ENCODE measurements at regions not wholly inside any gene's neighbourhood (a gene's known extent, or its start where the extent isn't known, plus 50 kb on each side); places are given as distances from the start of the nearest gene placed in this dataset.

DNA sequence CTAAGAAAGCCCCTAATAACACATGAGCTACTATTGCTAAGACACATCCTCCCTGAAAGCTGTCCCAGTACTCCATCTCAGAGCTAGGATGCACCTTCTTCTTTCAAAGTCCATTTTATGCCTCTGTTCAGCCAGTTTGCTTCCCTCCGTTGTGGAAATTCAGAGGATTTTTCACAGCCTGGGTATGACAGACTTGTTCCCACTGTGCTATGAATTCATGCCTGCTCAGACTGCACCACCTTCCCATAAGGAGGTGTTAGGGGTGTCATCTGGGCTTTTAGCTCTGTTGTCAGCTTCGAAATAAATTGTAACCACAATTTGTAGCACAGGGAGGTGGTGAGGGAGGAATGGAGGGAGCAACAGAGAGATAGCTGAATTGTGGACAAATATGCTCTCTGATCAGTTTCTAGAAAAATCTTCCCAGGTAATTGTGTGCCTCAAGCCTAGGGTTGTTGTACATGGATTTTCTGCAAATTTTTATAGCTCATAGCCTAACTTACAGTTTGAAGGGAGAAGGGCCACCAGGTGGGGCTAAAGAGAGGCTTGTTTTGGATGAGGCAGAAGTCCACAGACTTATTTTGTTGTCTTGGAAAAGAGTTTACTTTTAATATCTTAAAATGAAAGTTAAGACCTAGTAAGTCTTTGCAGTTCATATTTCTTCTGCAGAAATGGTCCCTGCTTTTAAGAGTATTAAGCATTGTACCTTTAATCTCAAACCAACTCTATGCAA, 462.0 kb downstream of the PDCD6IP start:
- no peak for DNase-seq

- DNase-seq, result no peak
These were observed 462.6 kb downstream of the PDCD6IP start for GRCh38 chr3:34261001-34261385.

- DNase-seq, result no peak
These were observed 464.7 kb downstream of the PDCD6IP start for GRCh38 chr3:34263101-34263621.

DNA sequence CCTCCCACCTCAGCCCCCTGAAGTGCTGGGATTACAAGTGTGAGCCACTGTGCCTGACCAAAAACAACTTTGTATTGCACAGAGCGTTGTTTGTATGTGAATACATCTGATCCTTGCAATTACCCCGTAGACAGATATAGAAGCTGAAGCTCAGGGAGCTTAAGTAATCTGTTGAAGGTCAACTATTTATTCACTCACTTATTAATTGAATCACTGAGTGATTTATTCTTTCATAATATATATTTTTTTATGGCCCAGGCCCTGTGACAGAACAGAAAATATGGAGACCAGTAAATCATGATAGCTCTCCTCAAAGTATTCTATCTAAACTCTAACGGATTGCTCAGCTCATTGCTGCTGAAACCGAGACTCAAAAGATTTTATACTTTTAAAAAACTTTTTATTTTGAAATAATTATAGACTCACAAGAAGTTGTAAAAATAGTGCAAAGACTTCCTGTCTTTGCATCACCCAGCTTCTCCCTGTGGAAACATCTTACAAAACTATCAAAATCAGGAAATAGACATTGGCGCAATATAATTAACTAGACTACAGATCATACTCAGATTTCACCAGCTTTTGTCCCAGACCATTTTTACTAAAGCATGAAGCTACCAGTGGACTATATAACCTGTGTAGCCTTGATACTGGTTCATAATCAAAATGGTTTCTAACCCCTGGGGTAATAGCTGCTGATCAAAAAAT, 466.1 kb downstream of the PDCD6IP start:
- DNase-seq, result no peak

GRCh38 chr3:34267088-34267487, 468.7 kb downstream of the PDCD6IP start:
- DNase-seq, result no peak

DNA sequence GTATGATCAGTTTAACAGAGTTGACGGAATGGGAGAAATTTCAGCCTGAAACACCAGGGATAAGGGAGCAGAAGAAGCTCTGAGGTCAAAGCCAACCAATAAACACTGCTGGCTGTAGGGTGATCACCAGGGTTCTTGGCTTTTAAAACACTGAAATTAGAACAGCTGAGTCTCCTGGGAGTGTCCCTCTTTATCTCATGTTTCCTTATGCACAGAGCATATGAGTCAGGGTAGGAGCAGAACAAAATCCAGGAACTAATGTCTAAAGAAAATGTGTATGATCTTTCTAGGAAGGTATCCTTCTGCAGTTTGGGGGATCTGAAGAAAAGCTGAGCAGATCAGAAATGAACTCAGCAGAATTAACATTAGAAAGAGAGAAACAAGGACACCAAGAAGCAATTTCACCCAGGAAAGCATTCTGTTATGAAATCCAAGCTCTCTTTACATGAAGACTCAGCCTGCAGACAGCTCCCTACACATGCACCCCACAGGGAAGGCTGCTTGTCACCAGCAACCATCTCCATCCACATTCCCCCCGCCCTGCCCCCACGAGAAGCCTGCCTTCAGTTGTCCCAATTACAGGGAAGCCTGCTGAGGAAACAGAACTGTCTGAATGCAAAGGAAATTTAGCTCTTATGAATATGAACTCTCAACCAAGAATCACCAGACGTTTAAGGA, 469.7 kb downstream of the PDCD6IP start:
- no peak for DNase-seq

DNA sequence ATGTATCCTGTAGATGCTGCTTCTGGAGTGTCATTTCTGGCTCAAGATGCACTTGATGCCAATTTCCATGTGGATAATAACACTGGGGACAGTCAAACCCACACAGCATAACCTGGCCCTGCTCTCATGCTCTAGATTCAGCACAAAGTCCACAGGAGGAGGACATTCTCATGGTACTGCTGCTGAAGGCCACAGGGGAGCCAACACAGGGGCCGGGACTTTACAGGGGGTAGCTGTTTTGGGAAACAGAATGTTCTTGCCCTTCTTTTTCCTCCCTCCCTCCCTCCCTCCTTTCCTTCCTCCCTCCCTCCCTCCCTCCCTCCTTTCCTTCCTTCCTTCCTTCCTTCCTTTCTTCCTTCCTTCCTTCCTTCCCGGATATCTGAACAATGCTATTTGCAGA, 477.4 kb downstream of the PDCD6IP start:
- no peak for DNase-seq

GRCh38 chr3:34276342-34276741, 477.9 kb downstream of the PDCD6IP start:
- no peak for DNase-seq

GRCh38 chr3:34277110-34277509, 478.7 kb downstream of the PDCD6IP start:
- no peak for DNase-seq

- DNase-seq, result no peak
These were observed 481.5 kb downstream of the PDCD6IP start for GRCh38 chr3:34279901-34280300.

DNA sequence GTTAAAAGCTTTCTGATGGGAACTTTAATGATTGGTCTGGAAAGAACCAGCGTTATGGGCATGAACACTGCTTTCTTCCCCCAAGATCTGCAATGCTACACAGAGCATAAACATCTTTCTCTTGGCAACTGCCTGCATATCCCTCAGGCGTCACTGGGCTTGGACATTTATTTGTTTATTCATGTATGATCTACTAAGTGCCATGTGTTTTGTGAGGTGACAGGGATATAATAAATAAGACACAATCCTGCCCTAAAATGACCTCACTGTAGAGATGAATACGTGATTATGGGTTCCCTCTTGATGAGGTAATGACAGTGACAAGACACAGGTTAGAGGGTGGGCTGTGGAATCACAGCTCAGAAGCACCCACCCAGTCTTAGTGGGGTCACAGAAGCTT, 485.3 kb downstream of the PDCD6IP start:
- DNase-seq, result no peak

- DNase-seq, result no peak
These were observed 486.8 kb downstream of the PDCD6IP start for GRCh38 chr3:34284959-34285826.

DNA sequence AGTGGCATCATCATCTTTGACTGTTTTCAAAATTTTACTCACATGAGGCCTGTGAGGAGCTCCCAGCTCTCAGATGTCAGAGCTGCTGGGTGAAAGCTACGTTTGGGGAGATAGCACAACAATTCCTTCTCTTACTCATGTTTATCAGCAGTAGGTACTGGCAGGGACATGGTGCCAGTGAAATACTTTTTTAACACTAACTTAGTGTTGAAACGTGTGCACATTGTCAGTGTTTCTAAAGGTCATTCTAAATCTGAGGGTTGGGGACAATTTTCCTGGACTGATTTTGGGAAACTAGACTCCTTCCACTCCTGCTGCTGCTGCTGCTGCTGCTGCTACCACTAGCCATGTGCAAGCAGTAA, 487.4 kb downstream of the PDCD6IP start:
- no peak for DNase-seq

GRCh38 chr3:34292605-34293300, 494.3 kb downstream of the PDCD6IP start:
- no peak for DNase-seq

GRCh38 chr3:34294240-34294639, 495.8 kb downstream of the PDCD6IP start:
- no peak for DNase-seq

DNA sequence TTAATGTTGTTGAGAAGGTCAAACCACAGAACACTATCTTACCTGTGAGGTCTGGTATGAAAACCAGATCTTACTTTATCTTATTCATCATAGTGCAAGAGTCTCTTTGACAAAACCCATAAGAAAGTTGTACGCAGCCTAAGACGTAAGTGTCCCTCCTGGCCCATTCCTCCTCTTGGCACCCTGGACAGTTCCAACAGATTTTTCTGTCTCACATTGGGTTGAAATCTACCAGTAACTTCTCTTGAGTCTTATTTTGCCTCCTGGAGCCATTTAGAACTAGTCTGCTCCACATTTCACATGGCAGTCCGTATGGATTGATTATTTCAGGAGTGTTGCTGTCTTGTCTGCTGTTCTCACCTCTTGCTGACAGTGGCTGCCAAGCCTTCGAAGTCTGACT, 498.4 kb downstream of the PDCD6IP start:
- DNase-seq, result no peak

DNA sequence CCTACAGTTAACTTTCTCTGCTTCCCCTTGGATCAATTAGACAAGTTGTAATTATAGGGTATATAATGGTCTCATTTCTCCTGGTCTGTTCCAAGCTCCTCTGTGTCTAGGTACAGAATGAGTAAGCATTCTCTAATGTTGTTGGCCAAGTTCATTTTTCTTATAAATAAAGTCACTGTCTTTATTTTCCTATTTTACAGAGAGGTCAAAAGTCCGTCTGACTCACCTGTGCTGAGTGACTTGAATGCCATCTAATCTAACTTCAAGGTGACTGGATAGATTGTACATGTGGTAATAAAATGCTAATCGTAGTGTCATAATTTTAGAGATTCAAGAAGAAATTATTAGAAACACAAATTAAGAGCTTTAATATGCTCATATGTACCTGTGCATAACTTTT, 500.2 kb downstream of the PDCD6IP start:
- no peak for DNase-seq

- DNase-seq, result no peak
These were observed 502.2 kb downstream of the PDCD6IP start for GRCh38 chr3:34300621-34301020.

GRCh38 chr3:34301313-34301712, 502.9 kb downstream of the PDCD6IP start:
- no peak for DNase-seq

DNA sequence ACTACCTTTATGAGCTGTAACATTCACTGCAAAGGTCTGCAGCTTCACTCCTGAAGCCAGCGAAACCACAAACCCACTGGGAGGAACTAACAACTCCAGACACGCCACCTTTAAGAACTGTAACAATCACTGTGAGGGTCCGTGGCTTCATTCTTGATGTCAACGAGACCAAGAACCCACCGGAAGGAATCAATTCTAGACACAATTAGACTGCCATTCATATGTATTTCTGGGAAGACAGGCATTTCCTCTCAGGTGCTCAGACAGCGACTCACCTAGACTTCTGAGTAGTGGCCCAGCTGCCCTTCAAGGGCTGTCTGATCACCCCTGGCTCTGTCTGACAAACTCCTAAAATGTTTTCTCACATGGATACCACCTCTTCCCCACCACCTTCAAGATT, 506.8 kb downstream of the PDCD6IP start:
- DNase-seq, result no peak

DNA sequence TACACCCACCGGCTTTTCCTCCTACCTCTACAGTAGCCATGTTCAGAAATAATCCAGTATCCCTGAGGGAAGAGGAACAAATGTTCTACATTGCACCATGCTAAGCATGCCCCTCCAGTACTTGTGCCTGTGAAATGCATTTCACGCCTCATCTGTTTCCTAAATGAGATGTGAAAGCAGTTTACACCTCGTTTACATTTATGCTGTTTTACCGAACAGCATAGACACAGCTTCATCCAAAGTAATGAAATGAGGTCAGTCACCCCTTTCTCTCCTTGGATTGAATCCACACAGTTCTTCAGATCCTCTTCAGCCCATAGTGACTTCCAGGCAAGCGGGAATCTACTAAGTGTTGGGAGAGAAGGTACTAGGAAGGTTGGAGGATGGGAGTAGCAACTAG, 514.3 kb downstream of the PDCD6IP start:
- no peak for DNase-seq

- DNase-seq, result no peak
These were observed 521.5 kb downstream of the PDCD6IP start for GRCh38 chr3:34319881-34320280.
